HPDE6-E6E7 (cell line): ENCODE measurements at regions not wholly inside any gene's neighbourhood (a gene's known extent, or its start where the extent isn't known, plus 50 kb on each side); places are given as distances from the start of the nearest gene placed in this dataset.

Experiments used
- DNase-seq: peaks from one replicate; pipeline ENCODE4 v3.0.0; 2011; ENCODE audit warnings: missing footprints; ENCODE audit errors: extremely low spot score

DNA sequence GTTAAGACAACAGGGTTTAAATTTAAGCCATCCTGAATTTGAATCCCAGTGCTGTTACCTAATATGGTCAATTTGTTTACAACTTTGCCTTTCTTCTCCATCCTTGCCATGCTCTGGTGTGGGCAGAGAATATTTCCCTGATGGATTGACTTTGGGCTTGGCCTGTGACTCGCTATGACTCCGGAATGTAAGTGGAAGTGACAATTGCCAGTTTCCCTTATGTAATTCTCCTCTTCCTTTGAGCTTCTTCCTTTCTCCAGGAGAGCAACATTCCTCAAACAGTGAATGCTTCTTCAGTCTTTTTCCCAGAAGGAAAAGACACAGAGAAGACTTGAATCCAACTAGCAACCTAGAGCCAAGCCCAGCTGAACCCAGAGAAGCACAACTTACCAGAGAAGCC, 159.1 kb downstream of the LURAP1L start:
- DNase-seq, result no peak

DNA sequence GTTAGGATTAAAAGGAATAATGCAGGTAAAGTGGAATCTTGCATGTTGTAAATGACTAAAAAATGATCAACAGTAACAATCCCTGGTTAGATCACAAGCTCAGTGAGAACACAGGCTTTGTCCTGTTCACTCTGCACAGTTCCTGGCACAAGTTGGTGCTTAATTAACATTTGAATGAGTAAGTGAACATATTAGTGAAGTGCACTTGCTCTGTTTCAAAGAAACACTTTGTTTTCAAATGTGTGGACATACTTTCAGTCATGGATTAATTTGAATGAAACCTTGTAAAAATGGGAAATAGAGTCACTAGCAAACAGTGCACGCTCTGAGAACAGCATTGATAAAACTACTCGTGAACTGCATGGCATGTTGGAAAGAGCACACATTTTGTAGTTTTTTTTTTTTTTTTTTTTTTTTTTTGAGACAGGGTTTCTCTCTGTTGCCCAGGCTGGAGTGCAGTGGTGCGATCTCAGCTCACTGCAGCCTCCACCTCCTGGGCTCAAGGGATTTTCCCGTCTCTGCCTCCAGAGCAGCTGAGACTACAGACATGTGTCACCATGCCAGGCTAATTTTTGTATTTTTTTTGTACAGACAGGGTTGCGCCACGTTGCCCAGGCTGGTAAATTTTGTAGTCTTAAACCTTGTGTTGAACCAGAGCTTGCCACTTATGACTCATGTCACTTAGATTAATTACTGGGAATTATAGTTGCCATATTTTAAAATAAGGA, 159.9 kb downstream of the LURAP1L start:
- no peak for DNase-seq

DNA sequence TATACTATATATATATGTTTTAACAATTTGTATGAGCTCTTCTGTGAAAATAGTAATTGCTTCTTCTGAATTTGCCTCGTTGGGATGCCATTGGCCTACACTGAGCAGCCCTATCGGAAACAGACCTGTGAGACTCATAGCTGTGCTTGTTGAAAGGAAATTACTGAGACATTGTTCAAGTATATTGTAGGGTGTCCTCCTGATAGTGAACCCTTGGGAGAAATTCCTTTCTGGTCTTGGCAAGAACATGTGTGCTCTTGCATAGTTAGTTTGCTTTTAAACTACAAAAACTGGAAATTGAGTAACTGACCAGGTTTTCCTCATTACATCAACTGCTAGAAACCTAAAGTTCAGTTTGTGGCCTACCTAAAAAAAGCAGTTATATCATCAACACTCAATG, 160.9 kb downstream of the LURAP1L start:
- DNase-seq, result no peak

DNA sequence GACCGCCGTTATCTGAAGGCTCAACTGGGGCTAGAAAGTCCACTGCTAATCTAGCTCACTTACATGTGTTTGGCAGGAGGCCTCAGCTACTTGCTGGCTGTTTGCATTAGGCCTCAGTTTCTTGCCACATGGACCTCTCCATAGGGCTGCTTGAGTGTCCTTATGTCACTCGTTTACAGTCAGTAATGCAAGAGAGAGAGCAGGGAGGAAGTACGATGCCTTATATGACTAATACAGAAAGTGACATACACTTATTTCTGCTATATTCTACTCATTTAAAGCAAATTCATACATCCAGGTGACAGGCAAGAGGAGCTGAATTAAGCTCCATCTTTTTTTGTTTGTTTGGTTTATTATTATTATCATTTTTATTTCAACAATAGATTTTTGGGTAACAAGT, 179.6 kb downstream of the LURAP1L start:
- no peak for DNase-seq

DNA sequence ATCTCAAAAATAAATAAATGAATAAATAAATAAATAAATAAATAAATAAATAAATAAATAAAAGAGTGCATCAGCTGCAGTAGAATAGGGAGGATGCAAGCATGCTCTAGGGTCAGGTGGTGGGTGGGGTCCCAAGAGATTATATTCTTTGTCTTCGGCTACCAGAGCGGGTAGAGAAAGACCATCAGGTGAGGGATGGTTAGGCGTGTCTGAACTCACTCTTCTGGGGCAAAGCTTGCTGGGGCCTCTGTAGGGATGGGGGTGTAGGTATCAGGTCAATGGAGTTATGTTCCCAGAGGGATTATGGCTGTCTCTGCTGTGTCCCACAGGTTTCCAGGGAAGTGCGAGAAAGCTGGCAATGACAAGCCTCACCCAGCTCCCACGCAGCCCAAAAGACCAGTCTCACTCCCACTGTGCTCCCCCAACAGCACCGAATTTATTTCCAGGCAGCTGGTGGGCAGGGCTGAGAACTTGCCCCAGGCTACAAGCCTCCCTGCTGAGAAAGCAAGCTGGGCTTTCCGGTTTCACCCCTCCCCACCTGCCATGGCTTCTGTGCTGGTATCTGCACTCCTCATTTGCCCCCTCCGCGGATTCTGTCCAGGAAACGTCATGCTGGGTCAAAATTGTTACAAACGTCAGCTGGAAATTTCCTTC, 180.8 kb downstream of the LURAP1L start:
- no peak for DNase-seq

DNA sequence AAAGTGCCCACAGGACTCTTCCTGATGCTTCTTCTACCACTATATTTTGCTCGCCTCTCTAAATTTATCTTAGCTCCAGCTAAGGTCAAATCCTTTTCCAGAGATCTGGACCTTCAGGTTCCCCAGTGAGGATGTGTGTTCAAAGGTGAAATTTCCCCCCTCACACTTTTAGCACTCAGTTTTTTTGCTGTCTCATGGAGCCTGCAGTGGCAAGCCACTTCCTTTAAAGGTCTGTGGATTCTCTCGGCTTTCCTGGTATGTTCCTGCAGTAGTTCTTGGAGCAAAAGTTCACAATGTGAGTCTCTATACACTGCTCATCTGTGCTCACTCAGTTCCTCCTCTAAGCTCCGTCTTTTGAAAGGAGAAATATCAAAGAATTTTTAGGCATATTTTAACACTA, 181.4 kb downstream of the LURAP1L start:
- DNase-seq, result no peak

DNA sequence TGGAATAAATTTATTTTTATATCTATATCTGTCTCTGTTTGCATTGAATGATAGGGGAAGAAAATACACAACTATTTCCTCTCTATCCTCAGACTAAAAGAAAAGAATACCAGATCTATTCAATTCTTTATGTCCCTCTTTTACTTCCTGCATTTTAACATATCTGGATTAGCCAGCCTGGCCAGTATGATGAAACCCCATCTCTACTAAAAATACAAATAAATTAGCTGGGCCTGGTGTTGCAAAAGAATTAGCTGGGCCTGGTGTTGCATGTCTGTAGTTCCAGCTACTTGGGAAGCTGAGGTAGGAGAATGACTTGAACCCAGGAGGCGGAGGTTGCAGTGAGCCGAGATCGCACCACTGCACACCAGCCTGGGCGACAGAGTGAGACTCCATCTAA, 182.0 kb downstream of the LURAP1L start:
- peak; percentile 10 for DNase-seq

DNA sequence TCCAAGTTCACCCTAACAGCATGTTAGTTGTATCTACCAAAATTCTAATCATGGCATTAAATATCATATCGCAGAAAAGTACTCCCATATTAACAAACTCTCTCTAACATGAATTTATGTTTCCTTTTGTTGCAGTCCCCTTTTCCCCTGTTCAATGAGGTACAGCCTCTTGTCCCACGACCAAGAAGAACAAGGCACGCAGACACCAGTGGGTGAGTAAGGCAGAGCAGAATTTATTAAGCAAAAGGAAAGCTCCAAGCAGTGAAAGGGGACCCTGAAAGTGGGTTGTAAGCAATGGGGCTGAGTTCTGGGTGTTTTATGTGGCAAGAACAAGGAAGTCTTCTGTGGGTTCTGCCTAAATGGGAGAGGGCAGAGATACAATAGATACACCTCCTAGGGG, 183.5 kb downstream of the LURAP1L start:
- DNase-seq, result no peak

DNA sequence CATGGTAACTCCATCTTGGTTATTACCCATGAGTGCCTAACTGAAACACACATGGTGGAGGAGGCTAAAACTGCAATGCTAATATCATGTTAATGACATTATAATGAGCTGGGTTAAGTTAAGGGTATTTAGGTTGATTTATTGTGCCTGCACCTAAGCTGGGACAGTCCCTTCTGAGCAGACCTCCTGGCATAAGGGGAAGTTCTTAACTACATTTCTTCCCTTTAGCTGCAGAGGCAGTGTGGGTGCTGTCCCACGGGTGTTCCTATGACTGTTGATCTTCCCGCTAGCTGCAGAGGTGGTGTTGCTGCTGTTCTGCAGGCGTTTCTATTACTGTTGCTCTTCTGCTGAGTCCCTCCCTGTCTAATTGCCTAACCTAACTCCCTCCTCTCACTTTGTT, 183.9 kb downstream of the LURAP1L start:
- DNase-seq, result no peak

DNA sequence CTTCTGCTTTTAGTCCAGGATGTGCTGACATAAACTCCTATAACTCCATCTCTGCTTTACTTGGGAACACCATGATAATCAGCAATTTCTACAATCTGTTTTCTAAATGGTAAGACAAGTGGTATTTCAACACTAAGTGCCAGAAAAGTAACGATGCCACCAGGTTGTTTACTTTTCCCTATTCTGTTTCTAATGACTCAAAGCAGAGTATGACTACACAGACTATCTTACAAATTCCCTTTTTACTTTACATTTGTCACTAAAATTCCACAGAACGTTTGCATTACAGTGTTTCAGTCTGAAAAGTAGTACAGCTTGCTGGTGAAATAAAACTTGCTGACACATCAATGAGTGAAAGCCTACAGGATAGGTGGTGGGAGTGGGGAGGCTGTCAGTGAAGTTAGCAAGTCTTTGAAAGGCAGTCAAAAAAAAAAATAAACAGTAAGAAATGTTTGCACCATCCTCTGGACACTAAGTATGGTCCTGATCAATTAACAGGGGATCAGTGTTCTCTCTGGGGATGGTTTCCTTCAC, 186.5 kb downstream of the LURAP1L start:
- no peak for DNase-seq

DNA sequence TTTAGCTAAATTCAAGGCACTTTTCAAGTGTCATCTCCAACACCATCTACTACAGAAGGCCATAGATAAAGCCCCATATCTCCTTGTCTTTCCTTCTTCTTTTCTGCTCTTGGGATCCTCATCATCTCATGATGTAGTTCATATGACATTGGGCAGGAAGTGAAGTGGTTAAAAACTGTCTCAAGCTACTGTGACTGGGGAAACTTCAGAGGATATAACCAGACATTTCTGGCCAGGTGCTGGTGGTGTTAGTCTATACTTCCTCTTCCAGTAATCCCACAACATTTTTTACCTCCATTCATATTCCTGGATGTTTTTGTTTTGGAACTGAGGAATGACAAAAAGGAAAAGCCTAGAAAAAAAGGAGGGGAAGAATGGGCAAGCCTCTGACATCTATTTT, 188.7 kb downstream of the LURAP1L start:
- no peak for DNase-seq

DNA sequence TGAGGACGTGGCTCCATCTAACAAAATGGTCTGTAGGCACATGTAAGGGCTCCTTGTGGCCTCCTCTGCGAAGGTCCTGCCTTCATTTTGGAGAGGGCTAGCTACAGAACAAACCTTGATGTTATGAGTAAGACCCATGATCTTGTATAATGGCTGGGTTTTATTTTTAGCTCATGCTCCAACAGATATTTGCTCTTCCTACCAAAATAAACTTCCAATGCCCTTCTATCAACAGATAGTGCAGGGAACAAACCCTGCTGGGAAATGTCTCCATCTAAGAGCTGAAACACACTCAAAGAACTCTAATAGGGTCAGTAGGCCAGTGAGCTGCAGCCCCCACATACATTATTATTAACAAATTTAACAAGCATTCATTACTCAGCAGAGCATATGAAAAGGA, 189.5 kb downstream of the LURAP1L start:
- no peak for DNase-seq

DNA sequence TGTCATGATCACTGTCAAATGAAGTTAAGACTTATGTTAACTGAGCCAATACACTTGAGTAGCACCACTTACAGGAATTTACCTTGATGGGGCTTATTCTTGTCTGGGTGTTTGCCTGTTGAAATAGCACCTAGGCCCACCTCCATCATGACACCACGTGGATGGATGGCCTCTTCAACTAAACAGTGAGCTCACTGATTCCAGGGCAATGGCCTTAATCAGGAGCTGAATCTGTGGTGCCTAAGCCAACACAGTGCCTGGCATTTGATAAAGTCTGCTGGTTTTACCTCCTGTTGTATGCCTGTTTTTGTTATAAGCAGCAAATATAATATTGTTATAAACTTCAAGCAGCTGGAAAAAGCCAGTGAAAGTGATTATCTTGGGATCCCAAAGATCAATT, 190.5 kb downstream of the LURAP1L start:
- no peak for DNase-seq

DNA sequence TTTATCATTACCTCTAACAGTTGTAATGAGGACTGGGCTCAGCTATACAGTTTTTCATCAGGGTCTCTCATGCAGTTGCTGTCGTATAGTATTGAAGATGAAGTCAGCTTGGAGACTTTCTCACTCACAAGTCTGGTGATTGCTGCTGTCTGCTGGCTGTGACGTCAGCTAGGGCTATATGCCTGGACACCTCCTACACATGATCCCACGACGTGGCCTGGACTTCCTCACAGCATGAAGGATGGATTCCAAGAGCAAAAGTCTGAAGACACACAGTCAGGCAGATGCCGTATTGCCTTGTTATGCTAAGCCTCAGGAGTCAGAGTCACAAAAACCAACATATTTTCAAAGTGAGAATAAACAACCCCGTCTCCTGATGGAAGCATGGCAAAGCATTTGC, 193.3 kb downstream of the LURAP1L start:
- DNase-seq, result no peak

DNA sequence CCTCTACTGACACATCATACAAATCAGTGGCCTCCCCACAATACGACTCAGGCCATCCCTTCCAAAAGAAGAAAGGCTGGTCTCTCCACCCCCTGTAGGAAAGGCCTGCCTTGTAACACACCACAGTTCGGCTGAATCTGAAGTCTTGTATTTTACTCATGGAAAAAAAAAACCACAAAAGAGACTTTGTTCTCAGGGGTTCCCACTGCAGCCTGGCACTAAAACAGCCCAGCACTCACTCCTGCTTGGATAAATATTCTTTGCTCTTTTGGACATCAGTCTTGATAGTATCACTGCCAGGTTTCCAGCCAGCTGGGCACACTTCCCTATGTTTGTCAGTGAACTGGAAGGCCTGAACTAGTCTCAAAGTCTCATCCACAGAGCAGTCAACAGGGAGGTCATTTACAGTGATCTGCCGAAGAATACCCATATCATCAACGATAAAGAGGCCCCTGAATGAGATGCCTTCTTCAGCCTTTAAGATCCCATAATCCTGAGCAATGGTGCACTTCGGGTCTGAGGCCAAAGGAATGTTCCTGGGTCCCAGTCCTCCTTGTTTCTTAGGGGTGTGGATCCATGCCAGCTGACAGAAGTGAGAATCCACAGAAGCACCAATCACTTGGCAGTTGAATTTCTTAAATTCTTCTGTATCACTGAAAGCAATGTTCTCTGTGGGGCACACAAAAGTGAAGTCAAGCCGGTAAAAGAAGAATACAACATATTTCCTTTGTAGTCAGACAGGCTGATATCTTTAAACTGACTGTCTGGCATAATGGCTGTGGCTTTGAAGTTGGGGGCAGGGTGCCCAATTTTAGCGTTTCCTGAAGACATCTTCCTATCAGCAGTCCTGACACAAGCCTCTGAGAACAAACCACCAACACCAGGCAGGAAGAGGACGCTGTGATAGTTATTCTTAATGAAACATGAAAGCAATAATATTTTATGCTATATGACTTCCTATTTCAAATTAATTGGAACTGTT, 198.1 kb downstream of the LURAP1L start:
- DNase-seq, result no peak

DNA sequence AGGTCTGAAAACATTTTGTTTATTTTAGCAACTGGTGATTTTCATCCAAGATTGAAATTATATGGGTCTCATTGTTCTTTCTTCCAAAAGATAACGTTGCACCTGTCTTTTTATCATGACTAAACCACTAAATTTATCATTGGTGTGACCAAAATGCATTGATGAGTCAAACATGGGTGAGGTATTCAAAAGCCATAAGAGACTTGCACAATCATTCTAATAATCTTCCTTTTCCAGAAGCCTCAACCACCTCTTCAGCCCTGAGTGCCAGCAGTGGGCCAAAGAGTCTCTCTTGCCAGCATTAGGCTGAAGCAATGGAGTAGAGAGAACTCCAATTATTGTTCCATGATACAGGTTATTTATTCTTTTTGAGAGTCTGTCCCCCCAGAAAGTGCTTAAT, 198.9 kb downstream of the LURAP1L start:
- DNase-seq, result no peak

DNA sequence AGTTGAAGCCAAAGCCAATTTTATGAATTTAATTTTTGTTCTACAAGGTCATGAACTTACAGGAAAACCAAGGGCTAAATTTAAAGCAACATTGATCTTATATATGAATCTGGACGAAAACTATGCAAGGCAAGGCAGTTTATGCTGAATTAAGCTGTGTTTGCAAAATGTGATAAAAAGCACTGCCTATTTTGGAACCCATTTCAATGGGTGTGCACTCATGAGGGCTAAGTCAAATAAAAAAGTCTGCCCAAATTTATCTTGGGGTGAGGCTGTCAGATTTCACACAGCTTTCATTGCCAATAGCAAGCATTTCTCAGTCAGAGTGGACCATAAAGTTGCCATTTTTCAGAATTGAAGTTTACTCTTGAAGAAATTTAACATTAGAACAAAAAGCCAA, 199.9 kb downstream of the LURAP1L start:
- no peak for DNase-seq

DNA sequence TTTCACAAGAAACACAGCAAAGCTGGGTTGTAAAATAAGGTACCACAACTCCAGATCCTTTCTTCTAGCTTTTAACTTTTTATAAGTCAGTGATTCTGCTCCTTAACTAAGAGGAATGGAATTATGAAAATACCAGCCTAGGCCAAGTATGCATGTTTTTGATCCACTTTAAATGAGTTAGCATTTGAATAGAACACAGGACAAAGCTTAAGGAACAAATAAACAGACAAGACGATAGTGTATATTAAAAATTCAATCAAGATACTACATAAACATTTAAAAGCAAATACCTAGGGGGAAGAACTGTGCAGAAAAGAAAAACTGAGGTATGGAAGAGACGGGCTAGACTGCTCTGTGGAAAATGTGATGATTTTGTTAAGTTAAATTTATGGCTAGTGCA, 200.7 kb downstream of the LURAP1L start:
- no peak for DNase-seq

DNA sequence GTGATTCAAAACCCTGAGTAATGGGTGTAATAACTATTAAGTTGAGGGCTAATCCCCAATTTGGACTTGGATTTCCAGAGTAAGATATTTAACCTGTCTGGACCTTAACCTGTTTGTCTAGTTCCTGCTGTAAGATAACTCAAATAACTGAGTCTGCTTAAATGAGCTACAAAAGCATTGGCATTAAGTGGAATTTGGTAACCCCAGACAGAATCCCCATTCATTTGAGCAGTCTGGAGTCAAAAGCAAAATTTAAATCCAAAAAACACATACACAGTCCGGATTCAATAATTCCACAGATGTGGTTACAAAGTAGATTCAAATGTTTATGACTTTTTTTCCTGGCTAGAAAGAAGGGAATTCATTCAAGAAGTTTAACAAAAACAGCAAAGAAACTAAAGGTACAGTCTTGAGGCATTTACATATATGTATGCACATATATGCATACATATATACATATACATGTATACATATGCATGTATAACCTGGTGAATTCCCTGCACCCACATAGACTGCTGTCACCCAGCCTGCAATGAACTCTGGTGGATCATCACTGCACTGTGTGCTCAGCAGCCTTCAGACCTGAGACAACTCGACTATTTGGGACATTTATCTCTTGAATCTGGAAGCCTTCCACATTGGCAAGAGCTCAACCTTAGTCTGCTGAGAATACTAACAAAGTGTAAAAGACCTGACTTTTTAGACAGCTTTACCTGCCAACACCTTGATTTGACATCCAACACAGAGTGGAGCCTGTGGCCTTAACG, 205.4 kb downstream of the LURAP1L start:
- no peak for DNase-seq

DNA sequence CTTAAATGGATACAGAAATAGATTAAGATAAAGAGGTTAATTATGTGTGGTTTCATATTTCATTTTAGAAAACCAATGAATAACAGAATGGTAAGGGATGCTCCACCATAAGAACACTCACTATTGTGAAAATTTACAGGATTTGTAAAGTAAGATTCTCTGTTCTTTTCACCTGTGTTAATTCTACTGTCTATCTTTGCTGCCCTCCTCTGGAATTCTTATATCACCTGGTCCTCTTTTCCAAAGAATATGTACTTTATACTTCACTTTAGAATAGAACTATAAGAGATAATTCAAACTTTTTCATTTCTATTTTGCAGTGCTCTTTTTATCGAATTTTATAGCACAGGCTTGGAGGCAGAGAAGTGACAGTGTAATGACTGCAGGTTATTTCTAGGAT, 213.4 kb downstream of the LURAP1L start:
- no peak for DNase-seq

DNA sequence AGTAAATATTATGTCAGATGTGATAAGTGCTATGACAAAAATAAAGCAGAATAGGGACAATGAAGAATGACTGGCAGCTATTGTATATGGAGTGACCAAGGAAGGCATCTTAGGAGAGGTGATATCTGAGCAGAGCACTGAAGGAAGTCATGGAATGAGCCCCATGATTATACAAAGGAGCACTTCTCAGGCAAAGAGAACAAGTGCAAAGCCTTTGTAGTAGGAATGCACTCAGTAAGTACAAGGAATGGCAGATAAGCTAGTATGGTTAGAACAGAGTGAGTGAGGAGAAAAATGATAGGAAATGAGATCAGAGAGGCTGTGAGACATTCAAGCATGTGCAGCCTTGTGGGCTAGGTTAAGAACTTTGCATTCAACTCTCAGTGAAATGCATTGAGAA, 214.8 kb downstream of the LURAP1L start:
- no peak for DNase-seq

DNA sequence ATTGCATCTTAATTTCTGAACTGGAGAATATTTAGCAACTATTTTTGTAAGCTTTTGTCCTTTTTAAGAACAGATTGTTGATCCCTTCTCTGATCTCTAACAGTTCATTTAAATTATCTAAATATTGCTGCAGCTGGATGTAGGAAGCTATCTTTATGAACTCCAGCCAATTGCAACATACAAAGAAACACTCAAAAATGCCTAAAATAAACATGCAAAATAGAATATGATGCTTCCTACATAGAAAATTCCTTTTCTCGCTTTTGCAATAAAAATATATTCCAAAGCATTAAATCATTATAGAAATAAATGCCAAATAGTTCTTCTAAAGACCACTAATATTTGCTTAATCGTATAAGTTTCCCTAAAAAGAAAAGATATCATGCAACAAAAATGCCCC, 218.6 kb downstream of the LURAP1L start:
- no peak for DNase-seq
